Cardiac muscle cell (in vitro differentiated cells and primary cell): ENCODE measurements at regions not wholly inside any gene's neighbourhood (a gene's known extent, or its start where the extent isn't known, plus 50 kb on each side); places are given as distances from the start of the nearest gene placed in this dataset.
"Not testable (repeated sequence)": the region's sequence is repeated elsewhere in the genome, so short reads cannot be mapped to it uniquely, and the experiment has no call there.

Experiments used
- DNase-seq, 2 donors: peaks; one replicate each; pipeline versions ENCODE4 v3.0.0 to v3.0.0-alpha.2; 2010 to 2017; ENCODE audit warnings: low read depth in 1 of 2, low spot score in 1 of 2
- H3K27ac ChIP-seq: fragments of 200-600 bp; sonication (generic); 2 replicates; pipeline ENCODE4 v1.5.1; 2016
- H3K27me3 ChIP-seq: fragments of 200-600 bp; sonication (generic); 2 replicates; pipeline ENCODE4 v1.6.0; 2016; ENCODE audit warnings: control low read depth
- H3K36me3 ChIP-seq: fragments of 200-600 bp; sonication (generic); 2 replicates; pipeline ENCODE4 v1.5.1; 2016; ENCODE audit warnings: control low read depth
- H3K4me1 ChIP-seq: fragments of 200-600 bp; sonication (generic); 2 replicates; pipeline ENCODE4 v1.8.1; 2017; ENCODE audit warnings: low read depth, mild to moderate bottlenecking, mixed run types
- H3K4me3 ChIP-seq: fragments of 200-600 bp; sonication (generic); 2 replicates; pipeline ENCODE4 v1.5.1; 2016; ENCODE audit warnings: mild to moderate bottlenecking
- H3K9me3 ChIP-seq: fragments of 200-600 bp; sonication (generic); 2 replicates; pipeline ENCODE4 v1.5.1; 2017; ENCODE audit warnings: low read depth, mild to moderate bottlenecking, control low read depth
- CTCF ChIP-seq: IDR thresholded peaks from 2 replicates; pipeline ENCODE4 v1.5.1; 2012; ENCODE audit warnings: low read depth, mild to moderate bottlenecking, low read length

DNA sequence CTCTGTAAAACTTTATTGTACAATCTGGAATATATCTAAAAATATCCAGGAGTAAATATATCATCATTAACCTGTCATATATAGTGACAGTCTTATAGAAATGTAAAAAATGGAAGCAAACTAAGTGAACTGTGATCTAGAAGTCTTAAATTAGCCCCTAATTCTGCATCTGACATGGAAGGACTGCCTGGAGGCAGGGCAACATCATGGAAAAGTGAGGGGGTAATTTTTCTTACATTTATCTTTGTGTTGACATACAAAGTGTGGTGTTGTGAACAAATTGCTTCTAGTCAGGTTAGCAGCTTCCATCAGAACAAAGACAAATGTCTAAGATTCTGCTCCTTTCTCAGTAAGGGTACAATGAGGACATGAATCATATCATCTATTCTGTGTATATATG, 186.3 kb downstream of the C4orf33 start:
- Histone ChIP-seq H3K9me3 (no peaks in the 10 kb centered on the region), H3K36me3 (no peaks in the 10 kb centered on the region), H3K4me3 (no peak overlapping the region), H3K27me3 (no peaks in the 10 kb centered on the region), H3K27ac (no peak overlapping the region), H3K4me1 (no peaks in the 10 kb centered on the region)
- TF ChIP-seq CTCF, result no peak
- DNase-seq, result no peak

DNA sequence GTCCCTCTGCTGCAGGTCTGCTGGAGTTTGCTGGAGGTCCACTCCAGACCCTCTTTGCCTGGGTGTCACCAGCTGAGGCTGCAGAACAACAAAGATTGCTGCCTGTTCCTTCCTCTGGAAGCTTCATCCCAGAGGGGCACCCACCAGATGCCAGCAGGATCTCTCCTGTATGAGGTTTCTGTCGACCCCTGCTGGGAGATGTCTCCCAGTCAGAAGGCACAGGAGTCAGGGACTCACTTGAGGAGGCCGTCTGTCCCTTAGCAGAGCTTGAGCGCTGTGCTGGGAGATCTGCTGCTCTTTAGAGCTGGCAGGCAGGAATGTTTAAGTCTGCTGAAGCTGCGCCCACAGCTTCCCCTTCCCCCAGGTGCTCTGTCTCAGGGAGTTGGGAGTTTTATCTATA, 196.2 kb downstream of the C4orf33 start:
- not testable (repeated sequence) for H3K4me1 ChIP-seq, H3K36me3 ChIP-seq, H3K9me3 ChIP-seq, H3K4me3 ChIP-seq, DNase-seq, H3K27ac ChIP-seq, H3K27me3 ChIP-seq

DNA sequence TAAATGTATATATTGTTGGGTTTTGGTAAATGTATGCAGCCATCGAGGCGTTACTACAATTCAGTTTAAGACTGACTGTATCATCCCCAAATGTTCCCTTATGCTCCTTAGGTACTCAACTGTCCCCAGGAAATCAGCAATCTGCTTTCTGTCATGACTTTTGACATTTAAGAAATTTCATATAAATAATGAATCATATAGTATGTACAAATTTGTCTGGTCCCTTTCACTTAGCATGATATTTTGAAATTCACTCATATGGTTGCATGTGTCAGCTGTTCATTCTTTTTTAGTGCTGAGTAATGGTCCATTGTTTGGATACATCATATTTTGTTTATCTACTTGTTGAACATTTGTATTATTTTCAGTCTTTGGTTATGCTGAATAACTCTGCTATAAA, 218.8 kb downstream of the C4orf33 start:
- H3K4me1 ChIP-seq, result no peaks in the 10 kb centered on the region
- no peaks in the 10 kb centered on the region for H3K36me3 ChIP-seq
- H3K9me3 ChIP-seq, result no peaks in the 10 kb centered on the region
- H3K4me3 ChIP-seq, result no peak overlapping the region
- no peak overlapping the region for H3K27ac ChIP-seq
- no peak for DNase-seq
- no peak for TF ChIP-seq CTCF
- H3K27me3 ChIP-seq, result no peaks in the 10 kb centered on the region

GRCh38 chr4:129322920-129323319, 227.0 kb downstream of the C4orf33 start:
- Histone ChIP-seq H3K36me3 (no peaks in the 10 kb centered on the region), H3K27me3 (no peaks in the 10 kb centered on the region), H3K9me3 (no peaks in the 10 kb centered on the region), H3K27ac (no peak overlapping the region), H3K4me3 (no peak overlapping the region), H3K4me1 (no peaks in the 10 kb centered on the region)
- TF ChIP-seq CTCF, result no peak
- no peak for DNase-seq

DNA sequence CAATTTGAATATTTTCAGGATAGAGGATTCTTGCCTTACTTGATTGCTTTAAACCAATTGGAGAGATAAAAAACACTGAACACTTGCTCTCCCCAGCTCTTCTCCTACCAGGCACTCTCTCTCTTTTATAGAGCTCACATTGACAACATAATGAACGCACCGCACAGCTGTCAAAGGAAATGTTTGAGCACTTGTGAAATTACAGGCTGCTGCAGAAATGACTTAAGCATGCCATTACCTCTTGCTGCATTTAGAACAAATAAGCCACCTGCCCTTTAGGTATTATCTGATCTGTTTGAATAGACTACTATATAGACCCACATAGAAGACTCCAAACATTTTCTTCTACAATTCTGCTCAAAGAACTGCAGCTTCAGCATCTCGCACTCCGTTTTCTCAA, 227.7 kb downstream of the C4orf33 start:
- H3K4me3 ChIP-seq, result no peak overlapping the region
- no peaks in the 10 kb centered on the region for H3K27me3 ChIP-seq
- H3K36me3 ChIP-seq, result no peaks in the 10 kb centered on the region
- H3K9me3 ChIP-seq, result no peaks in the 10 kb centered on the region
- H3K27ac ChIP-seq, result no peak overlapping the region
- H3K4me1 ChIP-seq, result no peaks in the 10 kb centered on the region
- TF ChIP-seq CTCF, result no peak
- no peak for DNase-seq

DNA sequence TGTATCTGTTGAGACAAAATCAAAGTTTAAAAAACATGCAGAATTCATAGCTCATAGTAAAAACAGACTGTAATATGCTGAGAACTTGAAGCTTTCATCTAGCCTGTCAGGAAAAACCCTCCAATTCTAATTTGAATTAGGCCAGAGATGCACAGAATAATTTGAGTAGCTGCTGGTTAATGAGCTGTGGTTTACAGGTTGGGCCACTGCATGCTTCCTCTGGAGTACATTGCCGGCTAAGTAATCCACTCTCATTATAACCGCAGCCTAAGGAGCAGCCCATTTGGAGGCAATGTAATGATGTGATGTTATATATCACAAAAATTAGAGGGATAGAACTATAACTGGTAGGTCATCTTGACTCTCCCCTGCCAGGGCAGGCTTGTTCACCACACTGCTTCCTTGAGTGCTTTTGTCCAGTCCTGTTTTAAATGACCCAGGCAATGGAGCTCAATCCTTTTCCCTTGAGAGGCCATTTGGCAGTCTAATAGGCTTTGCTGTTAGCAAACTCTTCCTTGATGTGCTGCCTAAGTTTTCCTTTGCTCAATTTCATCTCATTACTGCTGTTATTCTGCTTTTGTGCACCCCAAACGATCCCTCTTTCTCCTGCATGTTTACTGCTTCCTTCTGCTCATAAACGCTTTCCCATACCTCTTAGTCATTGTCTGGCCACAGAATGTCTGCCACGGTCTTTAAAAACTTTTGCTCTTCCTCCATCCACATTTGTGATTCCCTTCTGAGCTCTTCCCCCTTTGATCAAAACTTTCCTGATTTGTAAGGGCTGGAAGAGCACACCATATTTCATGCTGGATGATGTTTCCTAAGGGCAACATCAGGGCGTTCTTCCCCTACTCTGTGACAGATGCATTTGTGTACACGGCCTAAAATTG, 230.9 kb downstream of the C4orf33 start:
- Histone ChIP-seq H3K4me3 (no peak overlapping the region), H3K27me3 (no peaks in the 10 kb centered on the region), H3K9me3 (no peaks in the 10 kb centered on the region), H3K4me1 (no peaks in the 10 kb centered on the region), H3K27ac (no peak overlapping the region), H3K36me3 (no peaks in the 10 kb centered on the region)
- TF ChIP-seq CTCF, result no peak
- DNase-seq, result no peak
